ENCODE measurements at regions not wholly inside any gene's neighbourhood (a gene's known extent, or its start where the extent isn't known, plus 50 kb on each side); places are given as distances from the start of the nearest gene placed in this dataset.

DNA sequence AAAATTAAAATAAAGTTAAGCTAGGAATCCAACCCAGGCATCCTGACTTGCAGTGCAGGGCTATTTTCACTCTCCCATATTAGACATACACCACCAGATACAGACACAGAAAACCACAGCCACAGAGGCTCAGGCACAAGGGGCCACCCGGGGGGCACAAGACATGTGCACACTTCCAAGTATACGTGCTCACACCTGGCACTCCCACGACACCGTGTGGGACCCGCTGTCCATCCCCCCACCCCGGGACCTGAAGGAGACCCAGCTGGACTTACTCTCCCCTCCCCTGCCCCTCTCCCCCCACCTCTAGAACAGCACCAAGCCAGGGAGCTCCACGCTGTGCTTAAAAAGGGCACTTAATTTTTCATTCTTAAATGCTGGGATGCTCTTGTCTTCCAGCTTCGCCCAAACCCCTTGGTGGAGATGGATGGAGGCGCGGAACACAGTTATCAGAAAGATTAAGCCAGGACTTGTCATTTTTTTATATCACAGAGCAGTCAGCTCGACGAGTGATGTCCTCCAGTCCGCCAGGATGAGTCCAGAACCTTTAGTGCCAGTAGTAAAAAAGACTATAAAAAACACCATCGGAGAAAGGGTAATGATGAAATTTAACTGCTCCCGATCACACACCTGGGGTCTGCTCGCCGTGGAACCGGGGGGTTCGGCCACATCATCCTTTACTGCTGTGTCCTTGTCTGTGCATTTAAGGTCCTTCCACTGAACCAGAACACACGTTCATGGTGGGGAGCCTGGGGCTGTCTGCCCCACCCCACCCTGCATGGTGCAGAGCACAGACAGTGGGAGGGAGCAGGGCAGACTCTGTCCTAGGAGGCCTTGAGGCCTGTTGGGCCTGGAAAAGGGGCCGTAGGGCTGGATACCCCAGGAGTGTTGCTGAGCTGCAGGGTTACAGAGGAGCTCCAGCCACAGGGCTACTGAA is 73.3 kb upstream of the LHX1 start:
- no peak overlapping the region for H3K4me2 ChIP-seq (ENCODE audit: low read length)
- no peak overlapping the region for H3K9ac ChIP-seq
- no peak overlapping the region for H3K4me3 ChIP-seq (ENCODE audit: low read depth, low read length)
- TF ChIP-seq CTCF (IDR thresholded peaks at IDR 0.05) = no peak
- H3K4me1 ChIP-seq = no peaks in the 10 kb centered on the region
- H3K36me3 ChIP-seq (ENCODE audit: control insufficient read depth, insufficient read depth, low read length) = no peaks in the 10 kb centered on the region
- no peaks in the 10 kb centered on the region for H3K79me2 ChIP-seq
- H3K27ac ChIP-seq = no peak overlapping the region
- H3K9me3 ChIP-seq (ENCODE audit: control insufficient read depth, low read length) = no peaks in the 10 kb centered on the region
- no peaks in the 10 kb centered on the region for H3K27me3 ChIP-seq (ENCODE audit: control insufficient read depth, insufficient read depth, low read length)
- no peak overlapping the region for H2AFZ ChIP-seq

GRCh38 chr17:36864827-36865430 is 72.3 kb upstream of the LHX1 start:
- no peak for TF ChIP-seq CTCF (IDR thresholded peaks at IDR 0.05)
- H3K27ac ChIP-seq = no peak overlapping the region
- no peaks in the 10 kb centered on the region for H3K4me1 ChIP-seq
- no peak overlapping the region for H2AFZ ChIP-seq
- H3K79me2 ChIP-seq = no peaks in the 10 kb centered on the region
- no peak overlapping the region for H3K9ac ChIP-seq
- no peak overlapping the region for H3K4me3 ChIP-seq (ENCODE audit: low read depth, low read length)
- H3K36me3 ChIP-seq (ENCODE audit: control insufficient read depth, insufficient read depth, low read length) = no peaks in the 10 kb centered on the region
- H3K27me3 ChIP-seq (ENCODE audit: control insufficient read depth, insufficient read depth, low read length) = no peaks in the 10 kb centered on the region
- H3K4me2 ChIP-seq (ENCODE audit: low read length) = no peak overlapping the region
- no peaks in the 10 kb centered on the region for H3K9me3 ChIP-seq (ENCODE audit: control insufficient read depth, low read length)

DNA sequence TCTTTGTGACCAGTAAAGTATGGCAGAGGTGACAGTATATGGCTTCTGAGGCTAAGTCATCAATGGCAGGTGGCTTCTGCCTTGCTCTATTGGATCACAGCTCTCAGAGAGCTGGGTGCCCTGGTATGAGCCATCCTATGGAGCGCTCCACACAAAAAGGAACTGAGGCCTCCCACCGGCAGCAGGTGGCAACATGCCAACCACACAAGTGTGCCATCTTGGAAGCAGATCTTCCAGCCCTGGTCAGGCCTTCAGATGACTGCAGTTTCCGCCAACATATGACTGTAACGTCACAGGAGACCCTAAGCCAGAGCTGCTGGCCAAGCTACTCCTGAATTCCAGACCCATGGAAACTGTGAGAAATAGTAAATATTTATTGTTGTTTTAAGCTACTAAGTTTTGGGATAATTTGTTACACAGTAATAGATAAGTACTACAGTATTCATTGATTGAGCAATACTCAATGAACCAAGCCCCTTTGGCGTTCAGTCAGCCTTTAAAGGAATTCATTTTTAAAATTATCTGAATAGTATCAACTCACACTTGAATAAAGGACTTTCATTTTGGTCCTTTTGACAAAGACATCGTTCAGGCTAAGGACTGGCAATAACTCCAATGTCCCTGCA is 69.4 kb upstream of the LHX1 start:
- Histone ChIP-seq H3K9me3 (ENCODE audit: control insufficient read depth, low read length) (no peaks in the 10 kb centered on the region), H3K27ac (no peak overlapping the region), H3K4me2 (ENCODE audit: low read length) (no peak overlapping the region), H3K4me1 (no peaks in the 10 kb centered on the region), H2AFZ (no peak overlapping the region), H3K79me2 (no peaks in the 10 kb centered on the region), H3K27me3 (ENCODE audit: control insufficient read depth, insufficient read depth, low read length) (no peaks in the 10 kb centered on the region), H3K9ac (no peak overlapping the region), H3K36me3 (ENCODE audit: control insufficient read depth, insufficient read depth, low read length) (no peaks in the 10 kb centered on the region), H3K4me3 (ENCODE audit: low read depth, low read length) (no peak overlapping the region)
- TF ChIP-seq CTCF (IDR thresholded peaks at IDR 0.05) = no peak

GRCh38 chr17:36868777-36869176 is 68.5 kb upstream of the LHX1 start:
- Histone ChIP-seq H3K36me3 (ENCODE audit: control insufficient read depth, insufficient read depth, low read length) (no peaks in the 10 kb centered on the region), H3K4me2 (ENCODE audit: low read length) (no peak overlapping the region), H3K4me1 (no peaks in the 10 kb centered on the region), H3K79me2 (no peaks in the 10 kb centered on the region), H3K9me3 (ENCODE audit: control insufficient read depth, low read length) (no peaks in the 10 kb centered on the region), H3K27me3 (ENCODE audit: control insufficient read depth, insufficient read depth, low read length) (no peaks in the 10 kb centered on the region), H2AFZ (no peak overlapping the region), H3K4me3 (ENCODE audit: low read depth, low read length) (no peak overlapping the region), H3K27ac (no peak overlapping the region), H3K9ac (no peak overlapping the region)
- TF ChIP-seq CTCF (IDR thresholded peaks at IDR 0.05) = no peak
